ENCODE measurements at regions not wholly inside any gene's neighbourhood (a gene's known extent, or its start where the extent isn't known, plus 50 kb on each side); places are given as distances from the start of the nearest gene placed in this dataset.
"Not testable (repeated sequence)": the region's sequence is repeated elsewhere in the genome, so short reads cannot be mapped to it uniquely, and the experiment has no call there.

- TF ChIP-seq MYC (IDR thresholded peaks at IDR 0.05; ENCODE audit: low read depth, low read length); EZH2 (IDR thresholded peaks at IDR 0.05; ENCODE audit: borderline replicate concordance, low read depth, low read length, severe bottlenecking); CTCF (IDR thresholded peaks at IDR 0.05; ENCODE audit: extremely low read depth in 1 of 2, insufficient read depth in 1 of 2, low read depth in 1 of 2, low read length in 2 of 2); POLR2A (IDR thresholded peaks at IDR 0.05; ENCODE audit: low read depth, low read length): not testable (repeated sequence)
Observed at GRCh38 chr12:25310071-25310470, 59.3 kb upstream of the KRAS start.

Measured in endothelial cell of umbilical vein (primary cell).